ENCODE measurements at regions not wholly inside any gene's neighbourhood (a gene's known extent, or its start where the extent isn't known, plus 50 kb on each side); places are given as distances from the start of the nearest gene placed in this dataset.

DNA sequence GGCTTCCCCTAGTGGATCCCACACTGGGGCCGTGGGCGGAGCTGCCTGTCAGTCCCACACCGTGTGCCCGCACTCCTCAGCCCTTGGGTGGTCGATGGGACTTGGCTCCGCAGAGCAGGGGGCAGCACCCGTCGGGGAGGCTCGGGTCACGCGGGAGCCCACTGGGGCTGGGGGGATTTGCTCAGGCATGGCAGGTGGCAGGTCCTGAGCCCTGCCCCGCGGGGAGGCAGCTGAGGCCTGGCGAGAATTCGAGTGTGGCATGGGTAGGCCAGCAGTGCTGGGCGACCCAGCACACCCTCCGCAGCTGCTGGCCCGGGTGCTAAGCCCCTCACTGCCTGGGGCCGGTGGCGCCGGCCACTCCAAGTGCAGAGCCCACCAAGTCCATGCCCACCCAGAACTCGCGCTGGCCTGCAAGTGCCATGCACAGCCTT, 481.7 kb upstream of the PRR20A start:
- H3K27me3 ChIP-seq (ENCODE audit: control insufficient read depth, low read length) = no peaks in the 10 kb centered on the region
- H3K9me2 ChIP-seq (replicated peaks; ENCODE audit: control insufficient read depth, low read length) = no peaks in the 10 kb centered on the region
- H3K4me2 ChIP-seq (ENCODE audit: low read length) = no peak overlapping the region
- no peaks in the 10 kb centered on the region for H3K4me1 ChIP-seq (ENCODE audit: control insufficient read depth, low read length)
- H3F3A ChIP-seq (ENCODE audit: control insufficient read depth, insufficient read depth) = no peaks in the 10 kb centered on the region
- TF ChIP-seq, protein P1, sequence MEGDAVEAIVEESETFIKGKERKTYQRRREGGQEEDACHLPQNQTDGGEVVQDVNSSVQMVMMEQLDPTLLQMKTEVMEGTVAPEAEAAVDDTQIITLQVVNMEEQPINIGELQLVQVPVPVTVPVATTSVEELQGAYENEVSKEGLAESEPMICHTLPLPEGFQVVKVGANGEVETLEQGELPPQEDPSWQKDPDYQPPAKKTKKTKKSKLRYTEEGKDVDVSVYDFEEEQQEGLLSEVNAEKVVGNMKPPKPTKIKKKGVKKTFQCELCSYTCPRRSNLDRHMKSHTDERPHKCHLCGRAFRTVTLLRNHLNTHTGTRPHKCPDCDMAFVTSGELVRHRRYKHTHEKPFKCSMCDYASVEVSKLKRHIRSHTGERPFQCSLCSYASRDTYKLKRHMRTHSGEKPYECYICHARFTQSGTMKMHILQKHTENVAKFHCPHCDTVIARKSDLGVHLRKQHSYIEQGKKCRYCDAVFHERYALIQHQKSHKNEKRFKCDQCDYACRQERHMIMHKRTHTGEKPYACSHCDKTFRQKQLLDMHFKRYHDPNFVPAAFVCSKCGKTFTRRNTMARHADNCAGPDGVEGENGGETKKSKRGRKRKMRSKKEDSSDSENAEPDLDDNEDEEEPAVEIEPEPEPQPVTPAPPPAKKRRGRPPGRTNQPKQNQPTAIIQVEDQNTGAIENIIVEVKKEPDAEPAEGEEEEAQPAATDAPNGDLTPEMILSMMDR (IDR thresholded peaks at IDR 0.05; ENCODE audit: low read depth, low read length, poor library complexity, severe bottlenecking) = no peak
- no peak for TF ChIP-seq EZH2phosphoT487 (IDR thresholded peaks at IDR 0.05; ENCODE audit: borderline replicate concordance, low read length)
- no peak overlapping the region for H3K4me3 ChIP-seq (ENCODE audit: low read length)
- no peaks in the 10 kb centered on the region for H3K36me3 ChIP-seq (ENCODE audit: control insufficient read depth, low read length)
- H3K79me2 ChIP-seq (ENCODE audit: control insufficient read depth, low read length) = no peaks in the 10 kb centered on the region
- H4K20me1 ChIP-seq (ENCODE audit: control insufficient read depth, insufficient read depth, low read depth, low read length) = no peaks in the 10 kb centered on the region
- no peak overlapping the region for H3K27ac ChIP-seq (ENCODE audit: low read depth, low read length)
- H3K9me3 ChIP-seq (ENCODE audit: control insufficient read depth, insufficient read depth, low read length) = no peaks in the 10 kb centered on the region; the same call in 1 of the 2 replicates

DNA sequence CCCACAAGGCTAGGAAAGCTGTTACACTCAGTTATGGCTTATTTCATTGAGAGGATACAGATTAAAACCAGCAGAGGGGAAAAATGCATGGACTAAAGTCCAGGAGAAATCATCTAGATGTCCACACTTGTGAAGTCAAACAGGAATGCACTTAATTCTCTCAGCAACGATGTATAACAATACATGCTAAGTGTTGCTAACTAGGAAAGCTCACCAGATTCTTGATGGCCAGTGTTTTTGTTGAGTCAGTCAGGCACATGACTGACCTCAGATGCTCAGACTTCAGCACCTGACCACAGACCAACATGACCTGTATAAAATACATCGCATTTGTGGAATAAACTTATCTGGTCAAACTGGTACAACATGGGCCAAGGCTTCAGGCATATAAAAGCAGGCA, 470.2 kb upstream of the PRR20A start:
- H3K4me1 ChIP-seq (ENCODE audit: control insufficient read depth, low read length) = no peaks in the 10 kb centered on the region
- TF ChIP-seq, protein P1 (IDR thresholded peaks at IDR 0.05; ENCODE audit: low read depth, low read length, poor library complexity, severe bottlenecking) = no peak
- TF ChIP-seq EZH2phosphoT487 (IDR thresholded peaks at IDR 0.05; ENCODE audit: borderline replicate concordance, low read length) = no peak
- no peaks in the 10 kb centered on the region for H4K20me1 ChIP-seq (ENCODE audit: control insufficient read depth, insufficient read depth, low read depth, low read length)
- no peaks in the 10 kb centered on the region for H3K27me3 ChIP-seq (ENCODE audit: control insufficient read depth, low read length)
- no peaks in the 10 kb centered on the region for H3F3A ChIP-seq (ENCODE audit: control insufficient read depth, insufficient read depth)
- no peak overlapping the region for H3K4me2 ChIP-seq (ENCODE audit: low read length)
- no peak overlapping the region for H3K4me3 ChIP-seq (ENCODE audit: low read length)
- H3K27ac ChIP-seq (ENCODE audit: low read depth, low read length) = no peak overlapping the region
- H3K36me3 ChIP-seq (ENCODE audit: control insufficient read depth, low read length) = no peaks in the 10 kb centered on the region
- no peaks in the 10 kb centered on the region for H3K9me2 ChIP-seq (replicated peaks; ENCODE audit: control insufficient read depth, low read length)
- no peaks in the 10 kb centered on the region for H3K9me3 ChIP-seq (ENCODE audit: control insufficient read depth, insufficient read depth, low read length)
- no peaks in the 10 kb centered on the region for H3K79me2 ChIP-seq (ENCODE audit: control insufficient read depth, low read length)

DNA sequence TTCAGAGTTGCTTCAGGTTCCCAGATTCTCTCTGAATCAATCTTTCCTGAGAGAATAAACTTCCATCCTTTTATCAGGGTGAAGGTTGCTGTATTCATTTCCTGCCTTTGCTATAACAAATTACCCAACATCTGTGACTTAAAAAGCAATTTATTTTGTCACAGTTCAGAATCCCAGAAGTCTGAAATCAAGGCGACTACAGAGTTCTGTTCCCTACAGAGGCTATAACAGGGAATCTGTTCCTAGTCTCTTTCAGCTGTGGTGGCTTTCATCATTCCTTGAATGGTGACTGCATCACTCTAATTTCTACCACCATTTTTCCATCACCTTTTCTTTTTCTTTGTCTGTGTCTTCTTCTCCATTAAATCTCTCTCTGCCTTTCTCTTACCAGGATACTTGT, 459.3 kb upstream of the PRR20A start:
- no peaks in the 10 kb centered on the region for H3K79me2 ChIP-seq (ENCODE audit: control insufficient read depth, low read length)
- no peak overlapping the region for H3K4me2 ChIP-seq (ENCODE audit: low read length)
- no peak overlapping the region for H3K27ac ChIP-seq (ENCODE audit: low read depth, low read length)
- H4K20me1 ChIP-seq (ENCODE audit: control insufficient read depth, insufficient read depth, low read depth, low read length) = no peaks in the 10 kb centered on the region
- H3K36me3 ChIP-seq (ENCODE audit: control insufficient read depth, low read length) = no peaks in the 10 kb centered on the region
- no peaks in the 10 kb centered on the region for H3K9me3 ChIP-seq (ENCODE audit: control insufficient read depth, insufficient read depth, low read length)
- no peak overlapping the region for H3K4me3 ChIP-seq (ENCODE audit: low read length)
- no peaks in the 10 kb centered on the region for H3K9me2 ChIP-seq (replicated peaks; ENCODE audit: control insufficient read depth, low read length)
- no peaks in the 10 kb centered on the region for H3K27me3 ChIP-seq (ENCODE audit: control insufficient read depth, low read length)
- TF ChIP-seq, protein P1 (IDR thresholded peaks at IDR 0.05; ENCODE audit: low read depth, low read length, poor library complexity, severe bottlenecking) = no peak
- TF ChIP-seq EZH2phosphoT487 (IDR thresholded peaks at IDR 0.05; ENCODE audit: borderline replicate concordance, low read length) = no peak
- no peaks in the 10 kb centered on the region for H3F3A ChIP-seq (ENCODE audit: control insufficient read depth, insufficient read depth)
- H3K4me1 ChIP-seq (ENCODE audit: control insufficient read depth, low read length) = no peaks in the 10 kb centered on the region

DNA sequence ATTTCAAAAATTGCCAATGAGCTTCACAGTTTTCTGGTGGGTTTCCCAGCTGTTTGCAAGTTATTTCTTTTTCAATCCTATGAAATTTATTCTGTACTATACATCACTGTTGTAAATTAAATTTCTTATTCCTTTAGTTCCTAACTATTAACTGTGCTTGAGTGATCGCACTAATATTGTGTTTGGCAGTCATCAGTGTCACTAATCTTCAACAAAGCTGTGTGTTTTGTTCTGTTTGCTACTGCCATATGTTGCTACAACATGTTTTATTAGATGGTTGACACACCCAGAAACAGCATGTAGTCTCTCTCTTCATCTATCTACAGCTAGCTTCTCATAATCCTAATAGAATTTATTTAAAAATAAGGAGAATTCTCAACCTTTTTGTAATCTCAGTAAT, 453.6 kb upstream of the PRR20A start:
- Histone ChIP-seq H3K4me1 (ENCODE audit: control insufficient read depth, low read length) (no peaks in the 10 kb centered on the region), H3K27ac (ENCODE audit: low read depth, low read length) (no peak overlapping the region), H3K36me3 (ENCODE audit: control insufficient read depth, low read length) (no peaks in the 10 kb centered on the region), H4K20me1 (ENCODE audit: control insufficient read depth, insufficient read depth, low read depth, low read length) (no peaks in the 10 kb centered on the region), H3K9me2 (replicated peaks; ENCODE audit: control insufficient read depth, low read length) (no peaks in the 10 kb centered on the region), H3K4me3 (ENCODE audit: low read length) (no peak overlapping the region), H3F3A (ENCODE audit: control insufficient read depth, insufficient read depth) (no peaks in the 10 kb centered on the region), H3K9me3 (ENCODE audit: control insufficient read depth, insufficient read depth, low read length) (no peaks in the 10 kb centered on the region), H3K79me2 (ENCODE audit: control insufficient read depth, low read length) (no peaks in the 10 kb centered on the region), H3K27me3 (ENCODE audit: control insufficient read depth, low read length) (no peaks in the 10 kb centered on the region), H3K4me2 (ENCODE audit: low read length) (no peak overlapping the region)
- no peak for TF ChIP-seq EZH2phosphoT487 (IDR thresholded peaks at IDR 0.05; ENCODE audit: borderline replicate concordance, low read length)
- TF ChIP-seq, protein P1 (IDR thresholded peaks at IDR 0.05; ENCODE audit: low read depth, low read length, poor library complexity, severe bottlenecking) = no peak
